Limb (tissue), 2 donors: ENCODE measurements at regions not wholly inside any gene's neighbourhood (a gene's known extent, or its start where the extent isn't known, plus 50 kb on each side); places are given as distances from the start of the nearest gene placed in this dataset.

Experiments
- DNase-seq, 2 donors: peaks; one replicate each; pipeline ENCODE4 v3.0.0-alpha.2; 2016; ENCODE audit errors: extremely low spot score in 2 of 2

DNA sequence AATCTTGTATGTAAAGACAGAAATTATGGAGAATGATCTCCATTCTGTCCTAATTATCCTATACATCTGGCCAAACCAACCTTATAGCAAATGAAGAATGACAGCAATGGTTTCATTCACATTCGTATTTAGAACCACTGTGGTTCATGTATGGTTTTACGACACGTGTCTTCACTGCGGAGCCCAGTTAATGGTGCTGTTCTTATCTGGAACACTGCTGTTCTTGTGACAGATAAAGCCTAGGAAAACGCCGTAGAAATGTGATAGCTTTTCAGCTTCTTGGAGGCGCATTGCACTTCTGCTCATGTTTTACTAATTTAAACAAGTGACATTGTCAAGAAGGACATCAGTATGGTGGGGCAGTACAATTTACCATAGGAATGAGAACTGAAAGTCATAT, 2266.4 kb upstream of the TENM3 start:
- no peak for DNase-seq

DNA sequence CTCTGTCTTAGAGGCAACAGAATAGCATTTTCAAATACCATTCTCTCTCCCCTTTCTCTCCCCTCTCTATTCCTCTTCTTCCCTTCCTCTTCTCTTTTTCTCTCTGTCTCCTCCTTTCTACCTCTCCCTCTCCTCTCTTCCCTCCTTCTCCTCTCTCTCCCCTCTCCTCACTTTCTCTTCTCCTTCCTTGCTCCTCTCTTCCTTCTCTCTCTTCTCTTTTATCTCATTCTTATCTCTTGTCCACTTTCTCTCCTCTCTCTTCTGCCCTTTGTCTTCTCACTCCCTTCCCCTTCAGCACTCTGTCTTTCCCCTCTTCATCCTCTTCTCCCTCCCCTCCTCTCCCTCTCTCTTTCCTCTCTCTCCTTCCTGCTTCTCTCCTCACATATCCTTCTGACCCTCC, 2265.8 kb upstream of the TENM3 start:
- no peak for DNase-seq

DNA sequence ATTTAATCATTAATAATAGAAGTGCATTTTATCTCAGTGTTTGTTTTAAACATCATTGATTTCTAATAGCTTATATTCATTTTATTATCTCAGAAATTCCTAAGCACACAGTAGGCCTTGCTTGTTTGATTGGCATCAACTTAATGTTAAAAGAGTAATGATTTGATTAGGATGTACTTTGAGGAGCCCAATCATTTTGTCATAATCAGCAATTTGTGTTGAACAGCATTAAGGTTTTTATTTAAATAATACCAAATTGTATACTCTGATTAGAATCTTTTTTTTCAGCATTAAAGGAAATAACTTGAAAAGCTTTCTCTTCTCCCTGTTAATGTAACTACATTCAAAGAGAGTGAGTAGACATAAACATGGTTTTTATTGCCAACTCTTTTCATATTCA, 2262.0 kb upstream of the TENM3 start:
- no peak for DNase-seq

DNA sequence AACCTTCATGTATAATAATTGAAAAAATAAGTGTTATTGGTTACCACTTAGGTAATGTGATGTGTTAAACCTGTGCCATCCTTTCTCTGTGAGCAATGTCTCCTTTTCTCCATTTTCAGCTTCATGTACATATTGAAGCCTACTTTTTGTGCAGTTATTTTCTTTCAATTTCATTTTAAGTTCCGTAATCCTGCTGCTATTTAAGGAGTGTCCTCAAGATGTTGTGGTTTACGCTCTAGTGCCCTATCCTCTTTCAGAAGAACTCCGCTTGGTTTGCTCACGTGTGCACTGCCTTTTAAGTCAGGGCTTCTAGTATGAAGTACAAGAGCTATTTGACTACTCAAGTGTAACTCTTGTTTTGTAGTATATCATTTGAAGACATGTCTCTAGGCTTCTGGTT, 2253.2 kb upstream of the TENM3 start:
- DNase-seq, result no peak

DNA sequence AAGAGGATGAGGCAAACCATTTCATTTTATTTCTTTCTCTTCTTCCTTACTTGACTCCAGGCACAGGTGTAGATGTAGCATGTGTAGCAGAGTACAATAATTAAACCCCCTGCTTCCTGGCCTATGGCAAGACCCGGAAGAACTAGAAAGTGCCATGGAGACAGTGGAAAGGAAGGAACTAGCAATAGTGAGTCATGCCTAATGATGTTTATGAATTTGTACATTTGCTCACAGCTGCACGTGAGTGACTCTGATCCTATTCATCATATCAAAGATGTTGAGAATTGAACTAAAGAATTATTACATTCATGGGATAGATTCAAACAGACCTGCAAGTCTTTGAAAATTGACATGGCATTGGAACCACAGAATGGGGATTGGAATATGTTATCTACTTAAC, 2233.9 kb upstream of the TENM3 start:
- no peak for DNase-seq

DNA sequence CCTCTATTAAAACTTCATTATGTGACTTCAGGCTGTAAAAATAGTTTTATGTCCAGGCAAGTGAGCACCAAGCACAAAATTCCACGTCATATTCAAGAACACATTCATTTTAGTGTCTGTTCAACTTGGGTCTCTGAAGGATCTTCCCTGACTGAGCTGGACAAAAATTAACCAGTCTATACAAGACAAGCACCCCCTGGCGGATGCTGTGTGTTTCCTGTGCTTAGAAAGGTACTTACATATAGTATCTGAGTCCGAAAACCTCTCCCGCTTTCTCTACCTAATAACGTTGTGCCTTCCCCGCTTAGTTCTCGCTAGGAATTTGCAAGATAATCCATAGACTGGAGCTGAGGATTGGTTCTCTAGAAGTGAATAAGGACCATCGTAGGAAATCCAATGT, 2214.5 kb upstream of the TENM3 start:
- peak; percentile 2 to 47 for DNase-seq

DNA sequence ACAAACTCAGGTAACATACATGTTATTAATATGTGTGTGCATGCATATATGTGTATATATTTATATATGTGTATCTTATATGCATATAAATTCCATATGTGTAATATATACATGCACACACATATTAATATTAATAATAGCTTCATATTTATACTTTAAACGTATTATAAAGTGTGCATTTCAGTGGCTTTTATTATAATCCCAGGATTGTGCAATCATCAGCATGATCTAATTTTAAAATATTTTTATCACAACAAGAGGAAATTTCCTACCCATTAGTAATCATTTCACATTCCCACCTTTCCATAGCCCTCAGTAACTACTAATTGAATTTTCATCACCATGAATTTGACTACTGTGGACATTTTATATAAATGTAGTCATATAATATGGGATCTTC, 2211.9 kb upstream of the TENM3 start:
- no peak for DNase-seq

DNA sequence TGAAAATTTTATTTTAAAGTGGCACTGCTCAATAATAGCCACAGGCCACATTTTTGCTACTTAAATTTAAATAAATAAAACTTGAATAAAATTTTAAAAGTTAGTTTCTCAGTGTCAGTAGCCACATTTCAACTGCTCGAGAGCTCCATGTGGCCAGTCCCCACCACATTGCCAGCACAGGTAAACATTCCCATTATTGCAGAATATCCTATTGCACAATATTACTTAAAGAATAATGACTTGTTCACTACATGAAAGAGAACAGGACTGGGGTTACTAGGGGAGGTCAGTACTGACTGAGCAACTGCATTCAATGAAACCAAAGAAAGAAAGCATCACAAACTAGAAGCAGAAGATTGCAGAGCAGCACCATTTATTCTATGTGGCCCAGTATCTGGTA, 2201.6 kb upstream of the TENM3 start:
- DNase-seq, result no peak

DNA sequence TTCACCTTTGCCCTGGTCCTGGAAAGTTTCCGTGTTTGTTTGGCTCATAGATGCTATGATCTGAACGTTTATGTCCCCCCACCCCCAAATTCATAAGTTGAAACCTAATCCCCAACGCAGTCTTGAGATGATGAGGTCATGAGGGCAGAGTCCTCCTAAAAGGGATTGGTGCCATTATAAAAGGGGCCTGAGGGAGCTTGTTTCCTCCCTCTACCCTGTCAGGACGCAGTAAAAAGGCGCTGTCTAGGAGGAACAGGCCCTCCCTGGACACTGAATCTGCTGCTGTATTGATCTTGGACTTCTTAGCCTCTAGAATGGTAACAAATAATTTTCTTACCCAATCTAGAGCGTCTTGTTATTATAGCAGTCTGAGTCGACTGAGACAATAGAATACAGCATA, 2190.6 kb upstream of the TENM3 start:
- no peak for DNase-seq

DNA sequence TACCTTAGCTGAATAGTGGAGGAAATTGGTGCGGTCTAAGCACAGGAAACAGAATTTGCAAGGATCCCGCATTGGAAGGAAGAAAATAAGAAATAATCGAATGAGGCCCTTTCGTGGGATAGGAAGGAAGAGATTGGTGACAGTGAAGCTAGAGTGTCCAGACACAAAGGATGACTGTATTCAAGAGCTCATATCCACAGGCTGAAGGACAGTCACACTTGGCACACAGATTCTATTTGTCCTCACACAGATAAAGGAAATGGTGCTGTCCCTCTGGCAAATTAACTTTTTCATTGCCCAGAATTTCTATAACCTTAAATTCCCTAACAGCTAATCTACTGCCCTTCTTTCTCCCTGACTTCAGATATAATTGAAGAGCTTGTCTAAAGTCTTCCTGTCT, 2188.9 kb upstream of the TENM3 start:
- no peak for DNase-seq

DNA sequence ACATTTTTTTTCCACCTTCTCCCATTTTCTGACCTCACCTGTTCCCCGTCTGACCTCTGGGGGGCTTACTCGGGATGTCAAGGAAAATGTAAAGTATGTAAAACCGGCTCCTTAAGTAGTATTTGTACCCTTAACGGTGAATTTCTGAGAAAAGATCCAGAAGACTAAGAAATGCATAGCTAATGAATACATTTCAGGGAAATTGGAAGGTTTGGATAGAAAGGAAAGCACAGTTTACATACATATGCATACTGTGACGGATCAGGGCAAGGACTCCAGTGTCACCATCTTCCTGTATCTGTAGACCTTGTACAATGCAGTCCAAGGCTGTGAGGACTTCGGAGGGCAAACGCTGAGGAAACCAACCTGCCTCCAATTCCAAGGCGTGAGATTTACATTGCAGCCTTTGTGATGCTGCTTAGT, 2185.9 kb upstream of the TENM3 start:
- DNase-seq, result peak in 1 of 2 donors; percentile 31

DNA sequence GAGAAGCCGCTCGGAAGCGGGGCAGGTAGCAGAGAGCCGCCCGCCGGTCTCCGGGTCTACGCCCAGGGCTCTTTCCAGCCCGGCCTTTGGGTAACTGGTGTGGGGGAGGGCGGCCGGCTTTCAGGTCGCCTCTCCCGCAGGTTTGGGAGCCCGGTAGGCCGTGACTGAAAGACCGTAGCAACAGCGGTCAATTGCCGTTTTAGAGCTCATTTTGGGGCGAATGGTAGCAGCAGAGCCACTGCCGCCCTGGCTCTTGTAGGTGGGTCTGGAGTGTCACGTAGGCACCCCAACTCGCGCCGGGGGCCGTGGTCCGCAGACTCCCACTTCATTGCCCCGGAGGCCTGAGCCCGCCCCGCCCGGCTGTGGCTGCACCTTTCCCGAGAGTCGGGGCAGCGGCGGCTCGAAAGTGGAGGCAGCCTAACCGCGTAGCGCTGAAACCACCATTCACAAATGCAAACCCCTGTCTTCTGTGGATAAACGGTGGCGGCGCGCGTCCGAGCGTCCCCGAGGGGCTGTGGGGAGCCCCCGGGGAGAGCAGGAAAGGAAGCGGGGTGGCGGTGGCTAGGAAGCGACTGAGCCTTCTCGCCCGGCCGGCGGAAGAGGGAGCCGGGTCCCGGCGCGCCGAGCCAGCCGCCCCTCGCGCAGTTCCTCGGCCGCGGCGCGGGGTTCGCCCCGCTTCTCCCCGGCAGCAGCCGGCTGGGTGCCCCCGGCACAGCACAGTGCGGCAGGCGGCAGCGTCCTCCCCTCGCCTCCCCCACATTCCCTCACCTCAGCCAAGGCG, 2185.1 kb upstream of the TENM3 start:
- DNase-seq, result peak in 1 of 2 donors; percentile 70

DNA sequence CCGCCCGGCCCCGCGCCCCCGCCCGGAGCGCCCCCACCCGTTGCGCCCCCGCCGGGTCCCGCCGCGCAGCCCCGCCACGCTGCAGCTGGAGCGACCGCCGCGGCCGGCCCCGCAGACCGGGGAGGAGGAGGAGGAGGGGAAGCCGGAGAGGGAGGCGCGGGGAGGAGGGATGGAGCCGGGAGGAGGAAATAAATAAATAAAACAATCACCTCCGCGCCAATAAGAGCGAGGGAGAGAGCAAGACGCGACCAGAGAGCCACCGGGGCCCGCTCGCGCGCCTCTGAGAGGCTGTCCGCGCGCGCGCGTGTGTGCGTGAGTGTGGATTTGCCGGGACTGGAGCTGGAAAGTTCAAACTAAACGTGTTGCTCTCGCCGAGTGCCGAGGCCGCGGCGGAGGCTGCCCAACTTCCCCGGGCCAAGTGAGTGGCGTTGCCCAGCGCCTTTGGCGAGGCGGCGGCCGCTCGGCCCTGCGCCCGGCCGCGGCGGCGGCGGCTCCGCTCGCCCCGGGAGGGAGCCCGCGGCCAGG, 2184.4 kb upstream of the TENM3 start:
- peak; percentile 70 to 84 for DNase-seq

DNA sequence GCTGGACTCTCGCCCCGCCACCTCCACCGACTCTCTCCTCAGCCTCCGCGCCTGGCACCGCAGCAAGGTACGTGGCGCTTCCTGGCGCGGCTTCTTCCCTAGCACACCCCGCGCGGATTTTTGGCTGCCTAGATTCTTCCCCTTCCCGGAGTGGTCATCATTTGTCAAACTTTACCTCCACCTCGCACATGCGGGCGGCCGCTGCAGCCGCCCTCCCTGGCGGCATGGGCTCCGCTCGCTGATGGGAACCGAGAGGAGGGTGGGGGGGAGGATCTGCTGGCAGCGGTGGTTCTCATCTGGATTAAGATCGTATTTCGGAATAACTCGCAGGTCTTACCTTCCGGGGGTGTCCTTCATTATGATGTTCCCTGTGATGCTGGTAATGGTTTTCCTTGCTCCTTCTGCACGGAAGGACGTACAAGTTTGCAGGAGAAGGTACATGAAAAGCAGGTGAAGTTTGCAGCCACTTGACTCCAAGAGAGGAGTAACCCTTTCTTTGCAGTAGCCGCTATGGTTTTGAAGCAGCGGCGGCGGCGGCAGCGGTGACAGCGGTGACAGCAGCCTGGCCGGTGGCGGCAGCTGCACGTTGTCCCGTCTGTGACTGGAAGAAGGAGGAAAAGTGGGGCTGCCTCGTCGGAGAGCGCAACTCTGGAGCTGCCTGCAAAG, 2183.9 kb upstream of the TENM3 start:
- DNase-seq, result peak; percentile 20 to 64

DNA sequence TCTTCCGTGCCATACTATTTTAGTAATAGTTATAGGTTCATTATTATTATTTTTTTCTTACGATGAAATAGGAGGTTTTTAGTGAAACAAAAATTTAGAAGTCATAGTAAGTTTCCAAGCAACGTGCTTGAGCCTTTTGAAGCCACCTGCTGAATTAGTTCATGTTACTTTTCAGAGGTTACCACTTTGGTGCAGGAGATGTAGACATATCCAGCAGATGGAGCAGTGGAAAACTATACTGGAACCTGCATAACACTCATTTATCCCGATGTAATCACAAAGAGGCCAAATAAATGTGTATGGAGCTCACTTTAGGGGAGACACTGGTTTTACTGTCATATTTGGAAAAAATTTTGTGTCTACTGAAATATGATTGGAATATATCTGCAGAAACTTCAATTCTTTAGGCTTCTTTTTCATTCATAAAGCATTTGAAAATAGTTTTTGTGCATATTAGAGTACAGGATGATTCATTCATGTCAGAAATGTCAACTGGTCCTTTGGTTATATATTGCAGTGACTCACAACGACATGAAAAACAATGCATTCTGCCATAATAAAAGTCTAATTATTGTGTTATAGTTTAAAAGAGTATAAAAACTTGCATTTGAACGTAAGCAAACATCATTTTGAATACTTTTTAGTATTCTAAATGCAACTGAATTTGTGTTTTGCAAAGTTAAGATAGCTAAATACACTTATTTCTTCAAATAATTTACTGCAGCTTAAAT, 2182.9 kb upstream of the TENM3 start:
- peak in 1 of 2 donors; percentile 48 for DNase-seq

DNA sequence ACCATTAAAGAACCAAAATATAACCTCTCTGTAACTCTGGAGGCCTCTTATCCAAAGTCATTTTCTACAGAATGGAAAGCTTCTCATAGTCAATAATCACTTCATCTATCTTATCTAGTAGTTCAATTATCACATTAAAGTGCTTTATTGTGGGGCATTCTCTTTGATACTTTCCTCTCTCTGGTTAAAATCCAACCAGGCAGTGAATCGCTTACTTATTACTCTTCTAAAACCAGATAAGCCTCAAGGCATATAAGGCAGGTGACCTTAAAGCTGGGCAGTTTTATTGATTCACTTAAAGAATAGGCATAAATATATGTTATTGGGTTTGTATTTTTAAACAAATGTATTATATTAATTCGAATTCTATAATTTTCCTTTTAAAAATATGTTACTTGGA, 2162.1 kb upstream of the TENM3 start:
- DNase-seq, result no peak

DNA sequence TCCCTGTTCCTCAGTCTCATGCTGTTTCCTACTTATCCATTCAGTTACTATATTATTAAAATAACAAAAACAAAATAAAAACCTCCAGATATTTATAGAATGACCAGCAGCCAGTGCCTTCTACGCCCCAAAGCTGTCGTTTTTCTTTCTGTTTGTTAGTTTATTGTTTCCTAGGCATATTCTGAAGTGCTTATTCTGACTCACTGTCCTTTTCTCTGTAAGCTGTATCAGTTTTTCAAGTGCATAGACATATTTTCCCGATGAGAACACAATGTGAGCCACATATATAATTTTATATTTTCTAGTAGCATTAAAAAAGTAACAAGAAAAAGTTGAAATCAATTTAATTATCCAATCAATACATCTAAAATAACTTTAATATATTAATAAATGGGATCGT, 2158.6 kb upstream of the TENM3 start:
- DNase-seq, result no peak

DNA sequence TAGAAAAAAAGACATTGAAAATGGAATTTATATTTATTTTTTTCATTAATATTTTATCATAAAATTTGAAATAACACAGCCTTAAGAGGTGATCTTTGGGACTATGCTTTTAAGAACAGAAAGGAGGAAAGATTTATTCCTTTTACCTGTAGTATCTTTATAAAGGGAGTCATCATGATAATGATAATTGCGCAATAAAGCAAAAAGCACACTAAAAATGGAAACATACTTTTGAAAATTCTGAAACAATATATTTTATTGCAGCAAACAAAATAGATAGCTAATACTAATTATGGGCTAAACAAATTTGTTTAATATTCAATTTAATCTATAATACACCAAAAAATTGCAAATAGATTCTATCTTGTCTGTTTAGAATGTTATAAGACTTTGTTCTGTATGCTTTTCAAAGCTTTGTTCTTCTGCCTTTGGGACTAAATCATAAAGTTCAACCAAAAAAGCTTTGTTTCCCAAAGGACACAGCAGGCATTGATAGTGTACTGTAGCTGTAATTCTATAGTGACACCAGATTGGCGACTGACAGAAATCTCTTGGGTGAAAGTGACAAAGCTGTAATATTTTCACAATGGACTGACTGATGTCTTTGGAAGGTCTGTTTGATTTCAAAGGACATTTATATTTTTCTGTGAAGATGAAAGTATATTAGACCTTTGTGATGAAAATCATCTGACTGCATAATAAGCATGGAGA, 2156.6 kb upstream of the TENM3 start:
- DNase-seq, result no peak

DNA sequence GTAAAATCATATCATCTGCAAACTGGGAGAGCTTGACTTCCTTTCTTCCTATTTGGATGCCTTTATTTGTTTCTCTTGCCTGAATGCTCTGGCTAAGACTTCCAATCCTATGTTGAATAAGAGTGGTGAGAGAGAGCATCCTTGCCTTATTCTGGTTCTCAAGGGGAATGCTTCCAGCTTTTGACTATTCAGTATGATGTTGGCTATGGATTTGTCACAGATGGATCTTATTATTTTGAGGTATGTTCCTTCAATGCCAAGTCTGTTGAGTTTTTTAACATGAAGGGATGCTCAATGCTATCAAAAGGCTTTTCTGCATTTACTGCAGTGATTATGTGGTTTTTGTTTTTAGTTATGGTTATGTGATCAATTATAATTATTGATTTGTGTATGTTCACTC, 2144.6 kb upstream of the TENM3 start:
- no peak for DNase-seq

DNA sequence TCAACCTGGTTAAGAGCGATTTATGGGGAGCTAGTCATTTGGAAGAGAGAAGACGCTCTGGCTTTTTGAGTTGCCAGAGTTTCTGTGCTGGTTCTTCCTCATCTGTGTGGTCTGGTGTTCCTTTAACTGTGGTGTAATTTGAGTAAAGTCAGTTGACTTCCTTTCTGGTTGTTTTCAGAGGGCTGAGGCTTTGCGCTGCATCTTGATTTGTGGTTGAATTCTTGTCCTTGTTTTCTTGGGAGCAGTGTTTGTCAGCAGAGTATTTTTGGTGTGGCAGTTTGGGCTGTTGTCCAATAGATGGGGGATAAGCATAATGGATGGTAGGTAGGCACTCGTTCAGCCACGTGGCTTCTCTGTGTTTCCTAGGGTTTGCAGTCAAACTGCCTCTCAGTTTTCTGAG, 2143.2 kb upstream of the TENM3 start:
- DNase-seq, result no peak

DNA sequence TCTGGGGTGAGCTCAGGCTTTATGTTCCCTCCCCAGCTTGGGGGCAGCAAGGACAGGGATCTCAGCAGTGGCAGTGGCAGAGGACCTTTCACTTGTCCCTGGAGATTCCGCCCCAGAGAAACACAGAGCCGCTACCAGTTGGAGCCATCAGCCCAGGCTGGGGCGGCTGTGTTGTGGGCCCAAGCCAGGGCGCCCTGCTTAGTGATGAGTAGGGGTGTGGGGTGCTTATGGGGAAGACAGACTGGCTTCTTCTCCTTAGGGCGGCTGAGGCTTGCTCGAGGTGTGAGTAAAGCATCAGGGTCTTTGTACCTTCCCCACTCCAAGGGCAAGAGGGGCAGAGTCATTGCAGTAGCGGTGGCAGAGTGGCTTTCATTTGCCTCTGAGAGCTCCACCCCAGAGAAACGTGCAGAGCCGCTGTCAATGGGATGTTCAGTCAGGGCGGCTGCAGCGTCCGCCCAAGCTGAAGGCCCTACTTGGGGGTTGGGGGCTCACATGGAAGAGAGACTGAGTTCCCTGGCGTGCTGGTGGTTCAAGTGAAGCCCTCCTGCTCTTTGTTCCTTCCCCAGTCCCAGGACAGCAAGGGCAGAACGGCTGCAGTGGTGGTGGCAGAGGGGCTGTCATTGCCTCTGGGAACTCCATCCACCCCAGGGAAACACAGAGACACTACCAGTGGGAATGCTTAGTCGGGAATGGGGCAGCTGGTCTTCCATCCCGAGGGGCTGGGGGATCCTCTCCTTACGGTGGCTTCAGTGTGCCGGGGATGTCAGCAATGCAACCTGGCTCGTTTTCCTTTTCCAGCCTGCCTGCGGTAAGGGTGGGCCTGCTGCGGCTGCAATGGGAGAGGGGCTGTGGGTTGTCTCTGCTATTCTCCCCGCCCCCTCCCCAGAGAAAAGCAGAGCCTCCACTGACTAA, 2142.5 kb upstream of the TENM3 start:
- DNase-seq, result no peak
